Panc1 (cell line): ENCODE measurements at regions not wholly inside any gene's neighbourhood (a gene's known extent, or its start where the extent isn't known, plus 50 kb on each side); places are given as distances from the start of the nearest gene placed in this dataset.

Experiments used
- ATAC-seq: fragments of 200-7000 bp; cut with Tn5 transposase; 2 replicates; pipeline ENCODE4 v1.9.1; 2020; ENCODE audit warnings: mild to moderate bottlenecking, moderate library complexity
- BruUV-seq: library from RNA; stranded (reverse); fragments of 400-500 nt; replicated peaks from 2 replicates; lab custom pipeline; 2021; lab: Mats Ljungman, UMichigan
- CTCF ChIA-PET: fragments of 300-600 bp; sonication (Branson Sonifier 250); formaldehyde crosslinking; loops from one replicate; lab custom pipeline; 2022; ENCODE audit warnings: antibody characterized with exemption; lab: Charles Lee
- POLR2A ChIA-PET: fragments of 300-600 bp; sonication (Branson Sonifier 250); formaldehyde crosslinking; loops from one replicate; lab custom pipeline; 2022; ENCODE audit warnings: antibody characterized with exemption; lab: Charles Lee
- DNase-seq: peaks from one replicate; pipeline ENCODE4 v3.0.0-alpha.2; 2010; ENCODE audit warnings: low read depth, low spot score
- H3K27ac ChIP-seq: 2 replicates; pipeline ENCODE4 v1.5.1; 2011; ENCODE audit warnings: mild to moderate bottlenecking, low read length, inconsistent platforms
- H3K27me3 ChIP-seq: fragments of 200-500 bp; sonication (Bioruptor generic); 2 replicates; pipeline ENCODE4 v1.6.0; 2014; ENCODE audit warnings: low read length, inconsistent platforms; ENCODE audit not compliant: control insufficient read depth, insufficient read depth
- H3K36me3 ChIP-seq: fragments of 200-500 bp; sonication (Bioruptor generic); 2 replicates; pipeline ENCODE4 v1.5.1; 2014; ENCODE audit warnings: inconsistent platforms, mild to moderate bottlenecking, low read length, moderate library complexity; ENCODE audit not compliant: control insufficient read depth, insufficient read depth
- H3K4me1 ChIP-seq: 2 replicates; pipeline ENCODE4 v1.5.1; 2011; ENCODE audit warnings: inconsistent platforms, mild to moderate bottlenecking, low read length, moderate library complexity; ENCODE audit not compliant: control insufficient read depth, insufficient read depth
- H3K4me3 ChIP-seq, 2 experiments: 2 replicates each; pipeline ENCODE4 v1.5.1; 2011 to 2012; ENCODE audit warnings: low read depth in 2 of 2, low read length in 2 of 2, mild to moderate bottlenecking in 2 of 2, inconsistent platforms in 1 of 2, moderate library complexity in 1 of 2
- H3K9me3 ChIP-seq: fragments of 200-500 bp; sonication (Bioruptor generic); 2 replicates; pipeline ENCODE4 v1.5.1; 2014; ENCODE audit warnings: low read depth, mild to moderate bottlenecking, inconsistent platforms, low read length, moderate library complexity; ENCODE audit not compliant: control insufficient read depth, insufficient read depth
- POLR2AphosphoS5 ChIP-seq: IDR thresholded peaks from 2 replicates; pipeline ENCODE4 v1.6.1; 2012; ENCODE audit warnings: mild to moderate bottlenecking, low read depth, low read length, moderate library complexity
- SIN3A ChIP-seq: IDR thresholded peaks from 2 replicates; pipeline ENCODE4 v1.6.1; 2012; ENCODE audit warnings: low read depth, mild to moderate bottlenecking, low read length, moderate library complexity, borderline replicate concordance; ENCODE audit not compliant: insufficient read depth
- TCF7L2 ChIP-seq: IDR thresholded peaks from 2 replicates; pipeline ENCODE4 v1.6.1; 2011; ENCODE audit warnings: mild to moderate bottlenecking, low read depth, low read length, inconsistent platforms
- in situ Hi-C: cut with HindIII; loops from 2 replicates; pipeline ENCODE4 v1.10.0; 2016; ENCODE audit warnings: low sequenced_read_pairs, low pct_unique_long_range_greater_than_20kb
- intact Hi-C: fragments of 100-400 bp; cut with micrococcal nuclease; formaldehyde crosslinking; loops from one replicate; pipeline ENCODE4 v1.10.0; 2022; ENCODE audit not compliant: unreplicated experiment
- TF ChIP-seq, protein P1 (sequence below), 2 experiments: IDR thresholded peaks; 2 replicates each; pipeline ENCODE4 v1.6.1; 2011 to 2012; ENCODE audit warnings: low read depth in 2 of 2, control low read depth in 1 of 2, low read length in 1 of 2, mild to moderate bottlenecking in 1 of 2, moderate library complexity in 1 of 2; ENCODE audit not compliant: insufficient read depth in 1 of 2
- TF ChIP-seq, protein P2 (sequence below): fragments of 450-650 bp; IDR thresholded peaks from 2 replicates; pipeline ENCODE4 v1.5.1; 2017; ENCODE audit warnings: mild to moderate bottlenecking

DNA sequence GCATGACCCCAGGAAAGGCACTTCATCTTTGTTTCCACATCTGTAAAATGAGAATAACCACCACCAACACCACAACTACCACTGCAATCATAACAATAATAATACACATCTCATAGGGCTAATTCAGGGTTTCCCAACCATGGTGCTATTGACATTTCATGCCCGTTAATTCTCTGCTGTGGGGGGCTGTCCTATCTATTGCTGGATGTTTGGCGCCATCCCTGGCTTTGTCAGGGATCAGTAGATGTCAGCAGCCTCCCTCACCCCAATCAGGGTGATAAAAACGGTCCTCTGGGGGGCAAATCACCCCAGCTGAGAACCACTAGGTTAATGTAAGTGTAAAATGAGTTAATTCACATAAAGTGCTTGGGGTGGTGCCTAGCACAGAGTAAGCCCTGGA is 145.8 kb downstream of the EMX2 start:
- Histone ChIP-seq H3K4me3 (no peak overlapping the region), H3K4me1 (no peaks in the 10 kb centered on the region), H3K27ac (no peak overlapping the region), H3K36me3 (no peaks in the 10 kb centered on the region), H3K27me3 (peaks cover 6% of the 10 kb centered on the region), H3K9me3 (no peaks in the 10 kb centered on the region)
- CTCF ChIA-PET: no interaction called here
- intact Hi-C loops (no loop called here), in situ Hi-C loops (no loop called here)
- BruUV-seq: no TSS peak
- DNase-seq (no peak), ATAC-seq (no peak)
- POLR2A ChIA-PET: no interaction called here
- no peak for TF ChIP-seq POLR2AphosphoS5
- TF ChIP-seq, protein P1, sequence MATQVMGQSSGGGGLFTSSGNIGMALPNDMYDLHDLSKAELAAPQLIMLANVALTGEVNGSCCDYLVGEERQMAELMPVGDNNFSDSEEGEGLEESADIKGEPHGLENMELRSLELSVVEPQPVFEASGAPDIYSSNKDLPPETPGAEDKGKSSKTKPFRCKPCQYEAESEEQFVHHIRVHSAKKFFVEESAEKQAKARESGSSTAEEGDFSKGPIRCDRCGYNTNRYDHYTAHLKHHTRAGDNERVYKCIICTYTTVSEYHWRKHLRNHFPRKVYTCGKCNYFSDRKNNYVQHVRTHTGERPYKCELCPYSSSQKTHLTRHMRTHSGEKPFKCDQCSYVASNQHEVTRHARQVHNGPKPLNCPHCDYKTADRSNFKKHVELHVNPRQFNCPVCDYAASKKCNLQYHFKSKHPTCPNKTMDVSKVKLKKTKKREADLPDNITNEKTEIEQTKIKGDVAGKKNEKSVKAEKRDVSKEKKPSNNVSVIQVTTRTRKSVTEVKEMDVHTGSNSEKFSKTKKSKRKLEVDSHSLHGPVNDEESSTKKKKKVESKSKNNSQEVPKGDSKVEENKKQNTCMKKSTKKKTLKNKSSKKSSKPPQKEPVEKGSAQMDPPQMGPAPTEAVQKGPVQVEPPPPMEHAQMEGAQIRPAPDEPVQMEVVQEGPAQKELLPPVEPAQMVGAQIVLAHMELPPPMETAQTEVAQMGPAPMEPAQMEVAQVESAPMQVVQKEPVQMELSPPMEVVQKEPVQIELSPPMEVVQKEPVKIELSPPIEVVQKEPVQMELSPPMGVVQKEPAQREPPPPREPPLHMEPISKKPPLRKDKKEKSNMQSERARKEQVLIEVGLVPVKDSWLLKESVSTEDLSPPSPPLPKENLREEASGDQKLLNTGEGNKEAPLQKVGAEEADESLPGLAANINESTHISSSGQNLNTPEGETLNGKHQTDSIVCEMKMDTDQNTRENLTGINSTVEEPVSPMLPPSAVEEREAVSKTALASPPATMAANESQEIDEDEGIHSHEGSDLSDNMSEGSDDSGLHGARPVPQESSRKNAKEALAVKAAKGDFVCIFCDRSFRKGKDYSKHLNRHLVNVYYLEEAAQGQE (IDR thresholded peaks at IDR 0.05; ENCODE audit: insufficient read depth in 1 of 2, low read depth in 2 of 2, low read length in 1 of 2): no peak
- TF ChIP-seq, protein P2, sequence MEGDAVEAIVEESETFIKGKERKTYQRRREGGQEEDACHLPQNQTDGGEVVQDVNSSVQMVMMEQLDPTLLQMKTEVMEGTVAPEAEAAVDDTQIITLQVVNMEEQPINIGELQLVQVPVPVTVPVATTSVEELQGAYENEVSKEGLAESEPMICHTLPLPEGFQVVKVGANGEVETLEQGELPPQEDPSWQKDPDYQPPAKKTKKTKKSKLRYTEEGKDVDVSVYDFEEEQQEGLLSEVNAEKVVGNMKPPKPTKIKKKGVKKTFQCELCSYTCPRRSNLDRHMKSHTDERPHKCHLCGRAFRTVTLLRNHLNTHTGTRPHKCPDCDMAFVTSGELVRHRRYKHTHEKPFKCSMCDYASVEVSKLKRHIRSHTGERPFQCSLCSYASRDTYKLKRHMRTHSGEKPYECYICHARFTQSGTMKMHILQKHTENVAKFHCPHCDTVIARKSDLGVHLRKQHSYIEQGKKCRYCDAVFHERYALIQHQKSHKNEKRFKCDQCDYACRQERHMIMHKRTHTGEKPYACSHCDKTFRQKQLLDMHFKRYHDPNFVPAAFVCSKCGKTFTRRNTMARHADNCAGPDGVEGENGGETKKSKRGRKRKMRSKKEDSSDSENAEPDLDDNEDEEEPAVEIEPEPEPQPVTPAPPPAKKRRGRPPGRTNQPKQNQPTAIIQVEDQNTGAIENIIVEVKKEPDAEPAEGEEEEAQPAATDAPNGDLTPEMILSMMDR: no peak
- no peak for TF ChIP-seq TCF7L2
- TF ChIP-seq SIN3A: no peak

DNA sequence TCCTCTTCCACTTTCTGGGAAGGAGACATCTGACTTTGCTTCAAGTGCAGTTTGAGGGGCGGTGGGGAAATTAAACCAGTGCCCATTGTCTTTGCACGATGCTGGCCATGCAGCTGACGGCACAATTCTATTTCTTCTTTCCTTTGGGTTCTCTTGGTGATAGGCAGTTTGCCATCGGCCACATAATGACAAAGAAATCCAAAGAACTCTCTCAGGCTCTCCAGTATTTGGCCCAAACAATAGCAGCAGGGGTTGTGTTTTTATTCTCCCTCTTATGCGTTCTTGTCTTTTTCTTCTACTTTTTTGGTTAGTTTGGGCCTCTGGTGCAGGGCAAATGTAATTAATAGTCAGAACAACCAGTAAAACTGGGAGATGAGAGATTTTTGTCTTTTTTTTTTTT is 147.0 kb downstream of the EMX2 start:
- no peaks in the 10 kb centered on the region for H3K36me3 ChIP-seq
- no peak for TF ChIP-seq SIN3A
- TF ChIP-seq, protein P2: no peak
- TF ChIP-seq TCF7L2: no peak
- TF ChIP-seq POLR2AphosphoS5: no peak
- TF ChIP-seq, protein P1 (IDR thresholded peaks at IDR 0.05; ENCODE audit: insufficient read depth in 1 of 2, low read depth in 2 of 2, low read length in 1 of 2): no peak
- intact Hi-C loops (no loop called here), in situ Hi-C loops (no loop called here)
- no peak for ATAC-seq
- BruUV-seq: no TSS peak
- POLR2A ChIA-PET: no interaction called here
- DNase-seq: no peak
- no peaks in the 10 kb centered on the region for H3K9me3 ChIP-seq
- no peak overlapping the region for H3K27ac ChIP-seq
- peaks cover 6% of the 10 kb centered on the region for H3K27me3 ChIP-seq
- no peak overlapping the region for H3K4me3 ChIP-seq
- no peaks in the 10 kb centered on the region for H3K4me1 ChIP-seq
- CTCF ChIA-PET: no interaction called here
